Mesothelial cell of epicardium (in vitro differentiated cells): ENCODE measurements at regions not wholly inside any gene's neighbourhood (a gene's known extent, or its start where the extent isn't known, plus 50 kb on each side); places are given as distances from the start of the nearest gene placed in this dataset.
A peak's percentile ranks its signal among the peaks of the same experiment; 100 is the strongest.

Experiments used
- DNase-seq, 2 experiments: peaks; one replicate each; pipeline ENCODE4 v3.0.0; 2021; ENCODE audit warnings: low spot score in 2 of 2; ENCODE audit not compliant: unreplicated experiment in 2 of 2
- H3K27ac Mint-ChIP-seq: 2 replicates; pipeline ENCODE4 v1.8.0; 2021; ENCODE audit warnings: mixed read lengths
- H3K27me3 Mint-ChIP-seq: 2 replicates; pipeline ENCODE4 v1.8.0; 2021; ENCODE audit warnings: low read depth, mixed read lengths
- H3K36me3 Mint-ChIP-seq: 2 replicates; pipeline ENCODE4 v1.8.0; 2021; ENCODE audit warnings: mixed read lengths
- H3K4me1 Mint-ChIP-seq: 2 replicates; pipeline ENCODE4 v1.8.0; 2021; ENCODE audit warnings: mixed read lengths
- H3K4me3 Mint-ChIP-seq: 2 replicates; pipeline ENCODE4 v1.8.0; 2021; ENCODE audit warnings: mild to moderate bottlenecking, moderate library complexity, mixed read lengths
- H3K9me3 Mint-ChIP-seq: 2 replicates; pipeline ENCODE4 v1.8.0; 2021; ENCODE audit warnings: mixed read lengths
- TF ChIP-seq, protein P1 (sequence below): fragments of 200-600 bp; sonication (generic); IDR thresholded peaks from one replicate; pipeline ENCODE4 v1.5.0; 2021; ENCODE audit warnings: antibody characterized with exemption; ENCODE audit not compliant: unreplicated experiment

DNA sequence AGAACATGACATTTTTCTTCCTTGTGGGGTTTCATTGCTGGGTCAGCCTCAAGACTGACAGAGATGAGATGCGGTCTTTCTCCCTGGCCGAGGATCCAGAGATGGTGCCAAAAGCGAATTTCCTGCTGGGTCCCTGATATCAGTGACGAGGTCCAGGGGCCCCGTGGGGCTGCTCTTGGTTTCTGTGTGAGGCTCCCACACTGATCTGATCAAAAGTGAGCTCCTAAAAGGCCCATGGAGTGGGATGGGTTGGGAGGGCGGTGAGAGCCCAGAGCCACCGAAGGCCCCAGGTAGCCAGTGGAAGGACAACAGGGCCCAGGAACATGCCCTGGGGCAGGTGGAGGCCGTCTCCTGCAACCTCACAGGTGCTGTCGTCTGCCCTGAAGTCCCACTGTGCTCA, 208.4 kb upstream of the CDH4 start:
- Mint-ChIP-seq H3K27ac (no peak overlapping the region), H3K36me3 (no peaks in the 10 kb centered on the region), H3K9me3 (no peaks in the 10 kb centered on the region), H3K4me3 (no peak overlapping the region), H3K4me1 (no peaks in the 10 kb centered on the region), H3K27me3 (peaks cover 2% of the 10 kb centered on the region)
- DNase-seq = no peak
- TF ChIP-seq, protein P1, sequence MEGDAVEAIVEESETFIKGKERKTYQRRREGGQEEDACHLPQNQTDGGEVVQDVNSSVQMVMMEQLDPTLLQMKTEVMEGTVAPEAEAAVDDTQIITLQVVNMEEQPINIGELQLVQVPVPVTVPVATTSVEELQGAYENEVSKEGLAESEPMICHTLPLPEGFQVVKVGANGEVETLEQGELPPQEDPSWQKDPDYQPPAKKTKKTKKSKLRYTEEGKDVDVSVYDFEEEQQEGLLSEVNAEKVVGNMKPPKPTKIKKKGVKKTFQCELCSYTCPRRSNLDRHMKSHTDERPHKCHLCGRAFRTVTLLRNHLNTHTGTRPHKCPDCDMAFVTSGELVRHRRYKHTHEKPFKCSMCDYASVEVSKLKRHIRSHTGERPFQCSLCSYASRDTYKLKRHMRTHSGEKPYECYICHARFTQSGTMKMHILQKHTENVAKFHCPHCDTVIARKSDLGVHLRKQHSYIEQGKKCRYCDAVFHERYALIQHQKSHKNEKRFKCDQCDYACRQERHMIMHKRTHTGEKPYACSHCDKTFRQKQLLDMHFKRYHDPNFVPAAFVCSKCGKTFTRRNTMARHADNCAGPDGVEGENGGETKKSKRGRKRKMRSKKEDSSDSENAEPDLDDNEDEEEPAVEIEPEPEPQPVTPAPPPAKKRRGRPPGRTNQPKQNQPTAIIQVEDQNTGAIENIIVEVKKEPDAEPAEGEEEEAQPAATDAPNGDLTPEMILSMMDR = no peak

DNA sequence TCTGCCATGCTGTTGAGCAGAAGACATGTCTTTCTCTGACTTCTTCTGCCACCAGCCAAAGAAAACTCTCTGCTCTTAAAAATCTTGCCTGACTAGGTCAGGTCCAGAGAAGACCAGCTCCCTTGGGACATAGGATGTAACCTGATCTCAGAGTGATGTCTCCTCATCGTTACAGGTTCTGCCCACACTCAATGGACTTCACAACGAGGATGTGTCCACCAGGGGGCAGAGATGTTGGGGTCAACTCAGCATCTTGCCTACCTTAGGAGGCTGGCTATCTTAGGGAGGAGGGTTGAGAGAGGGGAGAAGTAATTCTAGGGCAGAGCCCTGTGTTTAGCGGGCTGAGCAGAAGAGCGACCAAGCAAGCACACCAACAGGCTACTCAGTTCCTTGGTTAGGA, 207.6 kb upstream of the CDH4 start:
- Mint-ChIP-seq H3K9me3 (no peaks in the 10 kb centered on the region), H3K27me3 (peaks cover 2% of the 10 kb centered on the region)

DNA sequence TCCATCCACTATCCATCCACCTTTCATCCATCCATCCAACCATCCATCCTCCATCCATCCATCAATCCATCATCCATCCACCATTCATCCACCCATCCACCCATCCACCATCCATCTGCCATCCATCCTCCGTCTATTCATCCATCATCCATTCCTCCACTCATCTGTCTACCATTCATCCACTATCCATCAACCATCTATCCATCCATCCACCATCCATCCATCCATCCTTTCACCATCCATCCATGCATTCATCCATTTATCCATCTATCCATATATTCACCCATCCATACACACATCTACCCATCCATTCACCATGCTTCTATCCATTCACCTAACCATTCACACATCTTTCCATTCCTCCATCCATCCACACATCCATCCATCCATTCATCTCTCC, 207.0 kb upstream of the CDH4 start:
- no peak overlapping the region for H3K27ac Mint-ChIP-seq

More for the DNA sequence above, 207.6 kb upstream of the CDH4 start:
- no peaks in the 10 kb centered on the region for H3K4me1 Mint-ChIP-seq
- no peak overlapping the region for H3K27ac Mint-ChIP-seq
- no peak overlapping the region for H3K4me3 Mint-ChIP-seq
- TF ChIP-seq, protein P1 = peak; percentile 33
- no peaks in the 10 kb centered on the region for H3K36me3 Mint-ChIP-seq
- no peak for DNase-seq

DNA sequence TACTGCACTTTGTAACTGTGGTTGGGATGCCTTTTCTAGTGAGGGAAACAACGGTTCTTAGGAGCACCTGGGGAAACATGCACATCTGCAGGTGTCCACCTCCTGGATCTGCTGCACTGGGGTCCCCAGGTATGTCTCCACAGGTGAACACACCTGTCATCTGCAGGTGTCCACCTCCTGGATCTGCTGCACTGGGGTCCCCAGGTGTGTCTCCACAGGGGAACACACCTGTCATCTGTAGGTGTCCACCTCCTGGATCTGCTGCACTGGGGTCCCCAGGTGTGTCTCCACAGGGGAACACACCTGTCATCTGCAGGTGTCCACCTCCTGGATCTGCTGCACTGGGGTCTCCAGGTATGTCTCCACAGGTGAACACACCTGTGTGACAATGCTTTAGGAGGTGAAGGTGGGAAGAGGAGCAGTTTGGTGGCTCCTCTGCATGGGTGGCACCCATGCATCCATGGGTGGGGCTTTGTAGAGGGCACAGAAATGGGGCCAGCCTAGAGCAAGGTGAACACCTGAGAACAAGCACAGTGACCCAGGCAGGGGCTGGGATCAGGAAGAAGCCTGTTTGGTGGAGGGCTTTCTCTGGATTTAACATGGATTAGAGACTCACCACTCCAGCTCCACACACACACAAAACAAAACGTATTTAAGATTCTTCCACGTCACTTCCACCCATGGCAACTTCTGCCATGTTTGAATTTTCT, 206.0 kb upstream of the CDH4 start:
- H3K27me3 Mint-ChIP-seq = peaks cover 2% of the 10 kb centered on the region
- H3K4me3 Mint-ChIP-seq = no peak overlapping the region
- no peaks in the 10 kb centered on the region for H3K9me3 Mint-ChIP-seq
- no peaks in the 10 kb centered on the region for H3K4me1 Mint-ChIP-seq
- no peak overlapping the region for H3K27ac Mint-ChIP-seq
- peak; percentile 75 to 80 for DNase-seq
- TF ChIP-seq, protein P1 = no peak
- H3K36me3 Mint-ChIP-seq = no peaks in the 10 kb centered on the region

More for the DNA sequence above, 207.0 kb upstream of the CDH4 start:
- peaks cover 2% of the 10 kb centered on the region for H3K27me3 Mint-ChIP-seq
- H3K9me3 Mint-ChIP-seq = no peaks in the 10 kb centered on the region
- H3K4me1 Mint-ChIP-seq = no peaks in the 10 kb centered on the region
- no peak overlapping the region for H3K4me3 Mint-ChIP-seq
- TF ChIP-seq, protein P1 = no peak
- no peak for DNase-seq
- no peaks in the 10 kb centered on the region for H3K36me3 Mint-ChIP-seq

DNA sequence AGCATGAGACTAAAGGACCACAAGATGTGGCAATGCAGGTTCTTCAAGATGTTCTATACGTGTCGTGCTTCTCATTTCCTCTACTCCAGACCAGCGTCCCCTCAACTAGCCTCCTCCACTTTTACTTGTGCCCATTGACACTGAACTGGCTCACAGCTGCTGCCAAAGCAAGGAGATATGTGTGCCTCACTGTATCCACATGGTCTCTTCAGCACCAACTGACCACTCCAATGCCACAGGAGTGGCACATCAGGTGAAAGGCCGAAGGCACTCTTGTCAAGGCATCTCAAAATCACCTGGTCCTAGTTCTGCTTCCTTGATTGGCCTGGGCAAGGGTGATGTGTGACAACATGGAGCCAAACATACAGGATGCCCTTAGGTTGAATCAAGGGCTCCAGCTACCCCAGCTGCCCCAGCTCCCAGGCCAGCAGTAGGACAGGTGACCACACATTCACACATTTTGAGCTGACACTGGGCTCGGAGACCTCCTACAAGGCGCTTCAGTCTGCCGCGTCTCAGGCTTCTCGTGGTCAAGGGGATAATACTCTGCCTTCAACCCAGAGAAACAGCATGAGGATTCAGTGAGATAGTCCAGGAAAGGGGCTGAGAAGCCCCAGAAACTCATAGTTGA, 205.2 kb upstream of the CDH4 start:
- no peaks in the 10 kb centered on the region for H3K9me3 Mint-ChIP-seq
- H3K27ac Mint-ChIP-seq = no peak overlapping the region
- H3K36me3 Mint-ChIP-seq = no peaks in the 10 kb centered on the region
- no peaks in the 10 kb centered on the region for H3K4me1 Mint-ChIP-seq
- no peak overlapping the region for H3K4me3 Mint-ChIP-seq
- peaks cover 2% of the 10 kb centered on the region for H3K27me3 Mint-ChIP-seq
- TF ChIP-seq, protein P1 = no peak
- no peak for DNase-seq
